ENCODE measurements at regions not wholly inside any gene's neighbourhood (a gene's known extent, or its start where the extent isn't known, plus 50 kb on each side); places are given as distances from the start of the nearest gene placed in this dataset.
A peak's percentile ranks its signal among the peaks of the same experiment; 100 is the strongest.

DNA sequence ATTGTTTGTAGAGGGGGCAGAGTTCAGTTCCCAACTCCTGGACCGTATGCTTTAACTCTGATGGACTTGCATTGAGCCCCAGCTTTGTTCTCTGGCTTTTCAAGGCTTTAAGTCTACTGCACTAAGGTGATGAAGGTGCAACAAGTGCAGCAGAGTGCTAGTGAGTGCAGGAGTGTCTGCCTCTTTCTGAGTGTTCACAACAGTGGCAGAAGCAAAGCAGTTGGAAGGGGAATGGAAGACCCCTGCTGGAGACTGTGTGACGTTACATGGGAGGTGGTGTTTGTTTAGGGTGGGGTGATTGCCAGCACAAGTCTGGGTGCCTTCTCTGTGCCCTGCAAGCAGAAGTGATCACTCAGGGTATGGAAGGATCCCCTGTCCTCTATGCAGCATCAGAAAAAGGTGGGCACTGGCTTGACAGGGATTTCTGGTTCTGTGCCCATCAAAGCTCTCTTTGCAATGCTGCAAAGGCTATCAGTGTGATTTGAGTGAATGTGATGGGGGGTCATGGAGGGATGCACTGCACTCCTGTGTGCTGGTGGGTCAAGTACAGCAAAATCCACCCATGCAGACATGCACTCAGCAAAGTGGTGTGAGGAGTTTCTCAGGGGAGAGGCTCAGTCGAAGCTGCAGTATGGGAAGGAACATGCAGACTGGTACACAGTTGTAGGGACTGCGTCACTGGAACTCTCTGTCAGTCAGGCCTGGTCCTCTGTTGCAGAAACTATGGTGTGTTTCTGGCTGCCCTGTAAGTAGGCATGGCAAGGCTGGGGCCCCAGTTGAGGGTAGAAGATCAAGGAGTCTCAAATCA is 70.9 kb upstream of the UGT2B7 start:
- TF ChIP-seq CTCF (IDR thresholded peaks at IDR 0.05; ENCODE audit: low read depth, low read length) (peak; percentile 52), EZH2phosphoT487 (IDR thresholded peaks at IDR 0.05; ENCODE audit: low read depth) (no peak)
